Epithelial cell of esophagus (primary cell): ENCODE measurements at regions not wholly inside any gene's neighbourhood (a gene's known extent, or its start where the extent isn't known, plus 50 kb on each side); places are given as distances from the start of the nearest gene placed in this dataset.
"Not testable (repeated sequence)": the region's sequence is repeated elsewhere in the genome, so short reads cannot be mapped to it uniquely, and the experiment has no call there.

Experiments used
- DNase-seq: peaks from one replicate; pipeline ENCODE4 v3.0.0; 2010; ENCODE audit warnings: low read depth
- H3K4me3 ChIP-seq: 2 replicates; pipeline ENCODE4 v1.5.1; 2011; ENCODE audit warnings: mild to moderate bottlenecking, low read length, control low read depth
- TF ChIP-seq, protein P1 (sequence below): IDR thresholded peaks from 2 replicates; pipeline ENCODE4 v1.5.1; 2011; ENCODE audit warnings: low read depth, mild to moderate bottlenecking, low read length, control low read depth, inconsistent platforms; ENCODE audit not compliant: insufficient read depth; ENCODE audit errors: missing control alignments

- TF ChIP-seq, protein P1, sequence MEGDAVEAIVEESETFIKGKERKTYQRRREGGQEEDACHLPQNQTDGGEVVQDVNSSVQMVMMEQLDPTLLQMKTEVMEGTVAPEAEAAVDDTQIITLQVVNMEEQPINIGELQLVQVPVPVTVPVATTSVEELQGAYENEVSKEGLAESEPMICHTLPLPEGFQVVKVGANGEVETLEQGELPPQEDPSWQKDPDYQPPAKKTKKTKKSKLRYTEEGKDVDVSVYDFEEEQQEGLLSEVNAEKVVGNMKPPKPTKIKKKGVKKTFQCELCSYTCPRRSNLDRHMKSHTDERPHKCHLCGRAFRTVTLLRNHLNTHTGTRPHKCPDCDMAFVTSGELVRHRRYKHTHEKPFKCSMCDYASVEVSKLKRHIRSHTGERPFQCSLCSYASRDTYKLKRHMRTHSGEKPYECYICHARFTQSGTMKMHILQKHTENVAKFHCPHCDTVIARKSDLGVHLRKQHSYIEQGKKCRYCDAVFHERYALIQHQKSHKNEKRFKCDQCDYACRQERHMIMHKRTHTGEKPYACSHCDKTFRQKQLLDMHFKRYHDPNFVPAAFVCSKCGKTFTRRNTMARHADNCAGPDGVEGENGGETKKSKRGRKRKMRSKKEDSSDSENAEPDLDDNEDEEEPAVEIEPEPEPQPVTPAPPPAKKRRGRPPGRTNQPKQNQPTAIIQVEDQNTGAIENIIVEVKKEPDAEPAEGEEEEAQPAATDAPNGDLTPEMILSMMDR = no peak
- no peak overlapping the region for H3K4me3 ChIP-seq
- DNase-seq = no peak
These were observed 82.2 kb upstream of the RMP24 start for GRCh38 chr18:35890323-35890722.

GRCh38 chr18:35892118-35892517 lies 80.4 kb upstream of the RMP24 start:
- H3K4me3 ChIP-seq = no peak overlapping the region
- DNase-seq = no peak
- TF ChIP-seq, protein P1 = no peak

DNA sequence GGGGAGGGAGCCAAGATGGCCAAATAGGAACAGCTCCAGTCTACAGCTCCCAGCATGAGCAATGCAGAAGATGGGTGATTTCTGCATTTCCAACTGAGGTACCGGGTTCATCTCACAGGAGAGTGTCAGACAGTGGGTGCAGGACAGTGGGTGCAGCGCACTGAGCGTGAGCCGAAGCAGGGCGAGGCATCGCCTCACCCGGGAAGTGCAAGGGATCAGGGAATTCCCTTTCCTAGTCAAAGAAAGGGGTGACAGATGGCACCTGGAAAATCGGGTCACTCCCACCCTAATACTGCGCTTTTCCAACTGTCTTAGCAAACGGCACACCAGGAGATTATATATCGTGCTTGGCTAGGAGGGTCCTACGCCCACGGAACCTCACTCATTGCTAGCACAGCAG lies 75.0 kb upstream of the RMP24 start:
- not testable (repeated sequence) for DNase-seq, H3K4me3 ChIP-seq

GRCh38 chr18:35904389-35905037 lies 68.0 kb upstream of the RMP24 start:
- TF ChIP-seq, protein P1 = no peak
- DNase-seq = no peak
- no peak overlapping the region for H3K4me3 ChIP-seq

- no peak for DNase-seq
- TF ChIP-seq, protein P1 = no peak
- H3K4me3 ChIP-seq = no peak overlapping the region
These were observed 67.0 kb upstream of the RMP24 start for GRCh38 chr18:35905436-35905835.

GRCh38 chr18:35906291-35906690 lies 66.2 kb upstream of the RMP24 start:
- DNase-seq, H3K4me3 ChIP-seq: not testable (repeated sequence)

GRCh38 chr18:35910327-35910726 lies 62.2 kb upstream of the RMP24 start:
- no peak for DNase-seq
- TF ChIP-seq, protein P1 = no peak
- no peak overlapping the region for H3K4me3 ChIP-seq

GRCh38 chr18:35912332-35912731 lies 60.1 kb upstream of the RMP24 start:
- DNase-seq = no peak
- TF ChIP-seq, protein P1 = no peak
- H3K4me3 ChIP-seq = no peak overlapping the region
